WERI-Rb-1 (cell line): ENCODE measurements at regions not wholly inside any gene's neighbourhood (a gene's known extent, or its start where the extent isn't known, plus 50 kb on each side); places are given as distances from the start of the nearest gene placed in this dataset.

Source experiments
- DNase-seq: peaks from one replicate; pipeline ENCODE4 v3.0.0-alpha.2; 2020
- H3K27ac ChIP-seq: fragments of 250-450 bp; sonication (Bioruptor Pico); 2 replicates; pipeline ENCODE4 v1.5.1; 2020; ENCODE audit warnings: mild to moderate bottlenecking, moderate library complexity
- H3K27me3 ChIP-seq: fragments of 250-450 bp; sonication (Bioruptor Pico); 2 replicates; pipeline ENCODE4 v1.5.1; 2021; ENCODE audit warnings: mild to moderate bottlenecking, low read depth, moderate library complexity; ENCODE audit not compliant: insufficient read depth, severe bottlenecking
- H3K36me3 ChIP-seq: fragments of 250-450 bp; sonication (Bioruptor Pico); 2 replicates; pipeline ENCODE4 v1.5.1; 2020; ENCODE audit warnings: mild to moderate bottlenecking, moderate library complexity
- H3K4me3 ChIP-seq: 2 replicates; pipeline ENCODE4 v1.5.1; 2011; ENCODE audit warnings: low read depth, mild to moderate bottlenecking, control low read depth, low read length
- H3K9me3 ChIP-seq: fragments of 250-450 bp; sonication (Bioruptor Pico); 2 replicates; pipeline ENCODE4 v1.5.1; 2021; ENCODE audit warnings: mild to moderate bottlenecking, moderate library complexity; ENCODE audit not compliant: severe bottlenecking
- CTCF ChIP-seq: IDR thresholded peaks from 2 replicates; pipeline ENCODE4 v1.5.1; 2011; ENCODE audit warnings: low read depth, mild to moderate bottlenecking, control low read depth, inconsistent platforms, low read length

GRCh38 chrX:69362856-69363255 lies 141.3 kb upstream of the NALF2 start:
- TF ChIP-seq CTCF: no peak
- Histone ChIP-seq H3K27me3 (peaks cover 3% of the 10 kb centered on the region), H3K36me3 (no peaks in the 10 kb centered on the region), H3K9me3 (no peaks in the 10 kb centered on the region), H3K27ac (peak overlapping the region; percentile 75), H3K4me3 (no peak overlapping the region)
- peak; percentile 63 for DNase-seq

GRCh38 chrX:69362354-69362753 lies 141.8 kb upstream of the NALF2 start:
- Histone ChIP-seq H3K27ac (peak overlapping the region; percentile 75), H3K27me3 (peaks cover 3% of the 10 kb centered on the region), H3K4me3 (no peak overlapping the region), H3K9me3 (no peaks in the 10 kb centered on the region), H3K36me3 (no peaks in the 10 kb centered on the region)
- TF ChIP-seq CTCF: no peak
- peak; percentile 23 for DNase-seq

GRCh38 chrX:69361311-69361845 lies 142.7 kb upstream of the NALF2 start:
- Histone ChIP-seq H3K27ac (peak overlapping the region; percentile 75), H3K36me3 (no peaks in the 10 kb centered on the region), H3K27me3 (peaks cover 3% of the 10 kb centered on the region), H3K9me3 (no peaks in the 10 kb centered on the region), H3K4me3 (no peak overlapping the region)
- DNase-seq: no peak
- no peak for TF ChIP-seq CTCF

- DNase-seq: no peak
- no peak for TF ChIP-seq CTCF
- Histone ChIP-seq H3K36me3 (no peaks in the 10 kb centered on the region), H3K4me3 (no peak overlapping the region), H3K27me3 (no peaks in the 10 kb centered on the region), H3K27ac (no peak overlapping the region), H3K9me3 (no peaks in the 10 kb centered on the region)
Measured at GRCh38 chrX:69357317-69357716, 146.8 kb upstream of the NALF2 start.

- H3K4me3 ChIP-seq: no peak overlapping the region
Measured at GRCh38 chrX:69324851-69325250, 159.6 kb upstream of the PJA1 start.

More at GRCh38 chrX:69324851-69325250, 159.6 kb upstream of the PJA1 start:
- DNase-seq: peak; percentile 75
- peak overlapping the region; percentile 66 for H3K27ac ChIP-seq
- no peaks in the 10 kb centered on the region for H3K9me3 ChIP-seq
- no peaks in the 10 kb centered on the region for H3K27me3 ChIP-seq
- no peaks in the 10 kb centered on the region for H3K36me3 ChIP-seq
- TF ChIP-seq CTCF: no peak
